Lung (tissue), 11 donors: ENCODE measurements at regions not wholly inside any gene's neighbourhood (a gene's known extent, or its start where the extent isn't known, plus 50 kb on each side); places are given as distances from the start of the nearest gene placed in this dataset.

Experiments used
- ATAC-seq: fragments of 200-7000 bp; cut with Tn5 transposase; one replicate; pipeline ENCODE4 v1.9.1; 2020; ENCODE audit warnings: moderate number of reproducible peaks; ENCODE audit not compliant: insufficient read depth, low FRiP score
- DNase-seq, 3 donors: peaks; one replicate each; pipeline ENCODE4 v3.0.0-alpha.2; 2013 to 2017
- H3K27ac ChIP-seq, 2 donors: one replicate each; pipeline ENCODE4 v1.5.1; 2013; ENCODE audit warnings: mild to moderate bottlenecking in 2 of 2, moderate library complexity in 2 of 2, control low read depth in 1 of 2, inconsistent platforms in 1 of 2, low read depth in 1 of 2, low read length in 1 of 2
- H3K27me3 ChIP-seq, 3 donors: one replicate each; pipeline ENCODE4 v1.5.1; 2013; ENCODE audit warnings: low read length in 2 of 3; ENCODE audit not compliant: control insufficient read depth in 3 of 3, insufficient read depth in 3 of 3
- H3K36me3 ChIP-seq, 4 donors: one replicate each; pipeline ENCODE4 v1.5.1; 2013; ENCODE audit warnings: low read length in 4 of 4, mild to moderate bottlenecking in 1 of 4, moderate library complexity in 1 of 4; ENCODE audit not compliant: control insufficient read depth in 4 of 4, insufficient read depth in 4 of 4
- H3K4me1 ChIP-seq, 5 donors: one replicate each; pipeline ENCODE4 v1.5.1; 2013; ENCODE audit warnings: low read length in 5 of 5, mild to moderate bottlenecking in 2 of 5, moderate library complexity in 1 of 5; ENCODE audit not compliant: control insufficient read depth in 5 of 5, insufficient read depth in 5 of 5
- H3K4me3 ChIP-seq: one replicate; pipeline ENCODE4 v1.5.1; 2013; ENCODE audit warnings: mild to moderate bottlenecking, control low read depth, moderate library complexity
- H3K9ac ChIP-seq, 2 donors: one replicate each; pipeline ENCODE4 v1.5.1; 2013; ENCODE audit warnings: low read length in 2 of 2, control low read depth in 1 of 2; ENCODE audit not compliant: insufficient read depth in 1 of 2
- H3K9me3 ChIP-seq, 4 donors: one replicate each; pipeline ENCODE4 v1.5.1; 2013; ENCODE audit warnings: low read length in 3 of 4, mild to moderate bottlenecking in 1 of 4, moderate library complexity in 1 of 4; ENCODE audit not compliant: control insufficient read depth in 4 of 4, insufficient read depth in 3 of 4
- WGBS, 2 donors: extraction: QIAGEN DNeasy Blood & Tissue Kit; methylation state at CpG; one replicate each; pipeline ENCODE4 v1.1.7; 2013; 5-methylcytosine and 5-hydroxymethylcytosine counted together
- TF ChIP-seq, protein P1 (sequence below): IDR thresholded peaks from 2 replicates; pipeline ENCODE4 v1.5.1; 2012; ENCODE audit warnings: mild to moderate bottlenecking; ENCODE audit errors: control extremely low read depth, extremely low read depth
- donor health status: control.
- donor health status: control.
- donor health status: Bipolar disorder and iron deficiency.
- donor health status: healthy.
- donor health status: DM: yes; HTN: yes; CAD: no.

DNA sequence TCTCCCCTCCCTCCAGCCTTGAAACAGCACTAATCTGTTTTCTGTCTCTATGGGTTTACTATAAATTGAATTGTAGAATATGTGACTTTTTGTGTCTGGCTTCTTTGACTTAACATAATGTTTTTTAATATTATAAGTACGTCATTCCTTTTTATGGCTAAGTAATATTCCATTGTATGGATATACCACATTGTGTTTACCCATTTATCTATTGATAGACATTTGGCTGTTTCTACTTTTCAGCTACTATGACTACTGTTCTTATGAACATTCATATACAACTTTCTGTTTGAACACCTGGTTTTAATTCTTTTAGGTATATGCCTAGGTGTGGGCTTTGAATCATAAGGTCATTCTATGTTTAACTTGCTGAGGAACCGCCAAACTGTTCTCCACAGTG, 961.9 kb downstream of the CDH8 start:
- ATAC-seq (no peak), DNase-seq (no peak)
- TF ChIP-seq, protein P1, sequence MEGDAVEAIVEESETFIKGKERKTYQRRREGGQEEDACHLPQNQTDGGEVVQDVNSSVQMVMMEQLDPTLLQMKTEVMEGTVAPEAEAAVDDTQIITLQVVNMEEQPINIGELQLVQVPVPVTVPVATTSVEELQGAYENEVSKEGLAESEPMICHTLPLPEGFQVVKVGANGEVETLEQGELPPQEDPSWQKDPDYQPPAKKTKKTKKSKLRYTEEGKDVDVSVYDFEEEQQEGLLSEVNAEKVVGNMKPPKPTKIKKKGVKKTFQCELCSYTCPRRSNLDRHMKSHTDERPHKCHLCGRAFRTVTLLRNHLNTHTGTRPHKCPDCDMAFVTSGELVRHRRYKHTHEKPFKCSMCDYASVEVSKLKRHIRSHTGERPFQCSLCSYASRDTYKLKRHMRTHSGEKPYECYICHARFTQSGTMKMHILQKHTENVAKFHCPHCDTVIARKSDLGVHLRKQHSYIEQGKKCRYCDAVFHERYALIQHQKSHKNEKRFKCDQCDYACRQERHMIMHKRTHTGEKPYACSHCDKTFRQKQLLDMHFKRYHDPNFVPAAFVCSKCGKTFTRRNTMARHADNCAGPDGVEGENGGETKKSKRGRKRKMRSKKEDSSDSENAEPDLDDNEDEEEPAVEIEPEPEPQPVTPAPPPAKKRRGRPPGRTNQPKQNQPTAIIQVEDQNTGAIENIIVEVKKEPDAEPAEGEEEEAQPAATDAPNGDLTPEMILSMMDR: no peak
- no peak overlapping the region for H3K9ac ChIP-seq
- H3K36me3 ChIP-seq: no peaks in the 10 kb centered on the region
- 79 to 87% methylated on average over 2 of the region's 2 CpGs for WGBS, 2 donors
- no peak overlapping the region for H3K4me3 ChIP-seq
- no peak overlapping the region for H3K27ac ChIP-seq
- H3K27me3 ChIP-seq: no peaks in the 10 kb centered on the region
- no peaks in the 10 kb centered on the region for H3K4me1 ChIP-seq
- peaks cover 0 to 11% (median 1%) of the 10 kb centered on the region in 4 donors for H3K9me3 ChIP-seq

DNA sequence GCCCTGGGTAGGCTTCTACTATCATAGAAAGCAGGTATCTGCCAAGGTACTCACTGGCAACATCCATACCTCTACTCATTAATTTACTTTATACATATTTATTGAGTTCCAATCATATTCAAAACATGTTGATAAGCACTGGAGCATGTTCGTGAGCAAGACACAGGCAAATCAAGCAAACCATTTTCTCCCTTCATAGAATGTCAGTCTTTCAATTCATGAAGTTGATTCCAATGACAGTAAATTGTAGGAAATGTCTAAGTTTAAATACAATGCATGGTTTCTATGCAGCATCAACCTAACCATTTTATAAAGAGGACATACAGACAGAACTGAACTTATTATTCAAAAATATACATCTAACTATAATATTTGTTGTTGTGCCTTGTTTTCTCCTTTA, 978.6 kb downstream of the CDH8 start:
- H3K4me1 ChIP-seq: no peaks in the 10 kb centered on the region
- H3K9ac ChIP-seq: no peak overlapping the region
- TF ChIP-seq, protein P1: no peak
- ATAC-seq (no peak), DNase-seq (no peak)
- WGBS, 2 donors: 82 to 83% methylated on average over 1 of the region's 1 CpG
- H3K4me3 ChIP-seq: no peak overlapping the region
- H3K27ac ChIP-seq: no peak overlapping the region
- no peaks in the 10 kb centered on the region for H3K9me3 ChIP-seq
- H3K36me3 ChIP-seq: no peaks in the 10 kb centered on the region
- H3K27me3 ChIP-seq: no peaks in the 10 kb centered on the region

DNA sequence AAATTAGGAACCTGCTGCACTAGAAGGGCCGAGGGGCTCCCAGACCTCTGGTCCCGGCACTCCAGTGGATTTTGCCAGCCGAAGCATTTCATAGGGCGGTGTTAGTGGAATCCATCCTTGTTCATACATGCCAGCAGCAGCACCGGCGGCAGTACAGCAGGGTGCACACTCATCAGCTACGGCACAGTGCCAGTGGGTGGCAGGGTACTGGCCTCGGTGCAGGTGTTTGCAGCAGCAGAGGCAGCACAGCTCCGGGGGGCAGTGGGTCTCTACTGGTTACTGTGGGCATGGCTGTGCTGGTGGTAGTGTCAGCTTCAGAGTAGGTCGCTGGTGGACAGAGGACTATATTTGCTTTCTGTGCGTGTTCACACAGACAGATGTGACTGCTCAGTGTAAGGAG, 985.7 kb downstream of the CDH8 start:
- no peak for DNase-seq

DNA sequence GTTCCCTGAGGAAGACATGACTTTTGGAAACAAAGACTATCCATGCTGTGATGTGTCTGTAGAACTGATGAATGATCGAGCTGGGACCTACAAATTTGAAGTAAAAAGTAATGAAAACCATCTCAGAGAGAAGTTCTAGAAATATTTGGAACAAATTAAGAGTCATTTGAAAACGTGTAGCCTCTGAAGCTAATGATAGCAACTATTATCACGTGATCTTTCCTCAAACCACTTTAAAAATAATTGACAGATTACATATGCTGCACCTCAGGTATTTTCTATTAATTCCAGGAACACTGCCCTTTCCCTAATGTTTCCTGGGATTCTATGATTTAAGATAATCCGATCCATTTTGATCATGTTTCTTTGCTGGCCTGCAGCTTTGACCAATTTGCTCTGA, 990.3 kb downstream of the CDH8 start:
- H3K9ac ChIP-seq: no peak overlapping the region
- H3K9me3 ChIP-seq: no peaks in the 10 kb centered on the region
- H3K4me1 ChIP-seq: no peaks in the 10 kb centered on the region
- TF ChIP-seq, protein P1: no peak
- WGBS, 2 donors: 20 to 49% methylated on average over 4 of the region's 4 CpGs
- ATAC-seq: no peak
- no peak for DNase-seq
- H3K4me3 ChIP-seq: no peak overlapping the region
- H3K36me3 ChIP-seq: no peaks in the 10 kb centered on the region
- H3K27me3 ChIP-seq: no peaks in the 10 kb centered on the region
- H3K27ac ChIP-seq: no peak overlapping the region

More for the DNA sequence above, 985.7 kb downstream of the CDH8 start:
- WGBS, 2 donors: 82 to 89% methylated on average over 11 of the region's 11 CpGs
- Histone ChIP-seq H3K4me3 (no peak overlapping the region), H3K4me1 (no peaks in the 10 kb centered on the region), H3K9me3 (no peaks in the 10 kb centered on the region), H3K36me3 (no peaks in the 10 kb centered on the region), H3K27ac (no peak overlapping the region), H3K27me3 (no peaks in the 10 kb centered on the region), H3K9ac (no peak overlapping the region)
- ATAC-seq: no peak
- TF ChIP-seq, protein P1: no peak
